ENCODE measurements at regions not wholly inside any gene's neighbourhood (a gene's known extent, or its start where the extent isn't known, plus 50 kb on each side); places are given as distances from the start of the nearest gene placed in this dataset.

DNA sequence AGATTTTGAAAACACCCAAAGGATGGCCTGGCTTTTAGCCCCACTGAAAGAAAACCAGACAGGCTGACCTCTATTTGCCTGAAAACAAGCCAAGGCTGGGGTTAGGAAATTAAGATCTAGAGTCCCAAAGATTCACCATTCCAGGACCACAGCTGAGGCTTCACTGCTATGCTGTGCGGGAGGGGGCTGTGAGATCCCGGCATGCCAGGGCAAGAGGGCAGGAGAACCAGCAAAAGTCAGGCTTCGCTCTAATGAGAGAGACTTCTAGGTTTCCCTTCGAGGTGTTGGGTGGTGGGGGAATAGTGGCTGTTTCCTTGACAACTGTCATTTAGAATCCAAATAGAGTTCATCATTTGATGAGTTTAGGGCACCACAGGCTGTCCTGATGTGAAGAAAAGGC, 152.9 kb upstream of the NFIB start:
- no peak for DNase-seq (ENCODE audit: low read depth)

GRCh38 chr9:14466429-14466818, 152.5 kb upstream of the NFIB start:
- DNase-seq (ENCODE audit: low read depth), result no peak

DNA sequence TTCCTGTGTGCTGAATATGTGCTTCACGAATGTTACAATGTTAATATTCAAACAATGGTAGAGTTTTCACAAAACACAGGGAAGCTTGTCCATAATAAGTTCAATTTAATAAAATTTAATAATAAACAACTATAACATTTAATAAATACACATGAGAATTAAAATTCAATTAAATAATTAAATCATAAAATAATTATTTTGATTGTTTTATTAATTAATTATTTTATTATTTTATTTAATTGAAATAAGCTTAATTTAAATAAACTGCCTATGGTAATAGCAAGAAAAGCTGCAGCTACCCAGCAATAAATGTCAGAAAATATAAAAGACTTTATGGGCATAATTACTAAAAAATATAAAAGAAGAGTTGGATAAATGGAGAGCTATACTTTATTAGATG, 149.0 kb upstream of the NFIB start:
- DNase-seq (ENCODE audit: low read depth), result no peak

DNA sequence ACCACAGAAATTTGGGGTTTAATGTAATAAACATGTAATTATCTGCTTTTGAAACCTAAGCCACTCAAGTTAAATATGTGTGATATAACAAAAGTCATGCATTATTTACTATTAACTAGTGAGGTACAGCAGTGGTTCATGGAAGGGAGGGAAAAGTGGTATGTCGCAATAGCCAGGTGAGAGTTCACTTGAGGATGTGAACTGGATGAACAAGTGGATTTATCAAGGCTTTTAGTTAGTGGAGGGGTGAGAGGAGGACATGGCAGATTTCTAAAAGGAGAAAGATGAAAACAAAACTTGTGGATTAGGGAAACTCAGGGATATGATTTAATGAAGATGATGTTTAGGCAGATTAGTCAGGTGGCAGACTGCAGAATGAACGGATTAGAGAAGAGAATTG, 141.3 kb upstream of the NFIB start:
- DNase-seq (ENCODE audit: low read depth), result no peak

GRCh38 chr9:14453286-14453685, 139.3 kb upstream of the NFIB start:
- no peak for DNase-seq (ENCODE audit: low read depth)

GRCh38 chr9:14452539-14452938, 138.6 kb upstream of the NFIB start:
- no peak for DNase-seq (ENCODE audit: low read depth)

DNA sequence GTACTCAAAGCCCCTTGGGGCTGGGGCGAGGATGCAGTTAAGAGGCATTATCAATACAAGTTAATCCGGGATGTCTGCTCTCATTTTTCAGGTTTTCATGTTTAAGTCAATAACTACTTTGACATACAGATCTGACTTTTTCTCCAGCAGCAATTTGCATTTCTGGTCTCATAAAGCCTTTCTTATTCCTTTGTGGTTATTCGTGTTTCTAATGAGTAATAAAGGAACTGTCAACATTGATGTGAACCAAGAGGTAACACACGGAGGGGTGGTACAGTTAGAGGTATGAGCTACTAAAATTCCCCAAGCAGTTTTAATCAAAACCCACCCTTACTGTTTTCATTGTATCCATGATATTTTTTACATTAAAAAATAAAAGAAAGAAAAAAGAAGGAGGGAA, 138.0 kb upstream of the NFIB start:
- no peak for DNase-seq (ENCODE audit: low read depth)

- no peak for DNase-seq (ENCODE audit: low read depth)
These were observed 133.2 kb upstream of the NFIB start for GRCh38 chr9:14447103-14447502.

DNA sequence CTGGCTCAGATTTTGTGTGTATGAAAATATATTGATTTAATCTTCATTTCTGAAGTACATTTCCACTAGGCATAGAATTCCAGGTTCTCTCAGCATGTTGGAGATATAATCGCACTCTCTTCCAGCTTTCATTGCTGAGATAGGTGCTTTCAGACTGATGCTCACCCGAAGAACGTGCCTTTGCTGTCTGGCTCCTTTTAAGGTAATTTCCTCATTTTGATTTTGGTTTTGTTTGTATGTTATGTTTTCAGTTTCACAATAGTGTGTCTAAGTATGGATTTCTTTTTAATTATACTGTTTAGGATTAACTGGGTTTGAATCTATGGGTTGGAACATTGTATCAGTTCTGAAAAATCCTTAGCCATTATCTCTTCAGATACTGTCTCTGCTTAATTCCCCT, 132.0 kb upstream of the NFIB start:
- no peak for DNase-seq (ENCODE audit: low read depth)

DNA sequence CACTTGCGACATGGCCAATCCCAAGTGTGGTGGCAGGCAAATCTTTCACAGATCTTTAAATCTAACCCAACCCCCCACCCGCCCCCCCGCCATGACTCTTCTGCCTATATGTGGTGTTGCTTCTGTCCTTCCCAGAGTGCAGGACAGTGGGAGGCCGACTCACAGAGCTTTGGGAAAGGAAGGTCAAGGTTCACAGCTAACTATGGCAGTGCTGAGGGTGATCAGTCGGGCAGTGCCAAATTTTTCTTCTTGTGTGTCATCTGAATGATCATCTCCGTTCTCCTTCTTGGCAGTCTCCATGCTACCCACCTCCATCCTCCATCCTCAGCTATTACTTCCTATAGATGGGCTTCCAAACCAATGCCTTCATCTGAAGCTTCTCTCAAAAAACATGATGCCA, 129.0 kb upstream of the NFIB start:
- DNase-seq (ENCODE audit: low read depth), result no peak

- DNase-seq (ENCODE audit: low read depth), result no peak
These were observed 128.2 kb upstream of the NFIB start for GRCh38 chr9:14441976-14442651.

GRCh38 chr9:14441115-14441514, 127.2 kb upstream of the NFIB start:
- DNase-seq (ENCODE audit: low read depth), result no peak

GRCh38 chr9:14440062-14440461, 126.1 kb upstream of the NFIB start:
- DNase-seq (ENCODE audit: low read depth), result no peak

DNA sequence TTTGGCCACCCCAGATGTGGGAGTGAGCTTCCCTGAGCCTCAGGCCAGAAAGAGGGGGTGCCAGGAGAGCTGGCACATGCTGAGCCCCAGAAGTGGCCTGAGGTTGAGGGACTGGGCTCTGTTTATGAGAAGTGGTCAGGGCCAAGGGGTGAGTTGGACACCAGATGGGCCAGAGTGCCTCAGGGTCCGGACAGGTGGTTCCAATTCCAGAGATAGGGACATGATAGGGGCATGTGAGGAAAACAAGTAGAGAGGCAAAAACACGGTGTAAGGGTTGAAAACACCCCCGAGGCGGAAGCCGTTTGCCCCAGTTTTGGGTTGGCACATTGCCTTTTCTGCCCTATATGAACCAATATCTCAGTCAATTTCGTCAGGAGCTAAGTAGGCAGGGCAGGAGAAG, 125.6 kb upstream of the NFIB start:
- DNase-seq (ENCODE audit: low read depth), result no peak

DNA sequence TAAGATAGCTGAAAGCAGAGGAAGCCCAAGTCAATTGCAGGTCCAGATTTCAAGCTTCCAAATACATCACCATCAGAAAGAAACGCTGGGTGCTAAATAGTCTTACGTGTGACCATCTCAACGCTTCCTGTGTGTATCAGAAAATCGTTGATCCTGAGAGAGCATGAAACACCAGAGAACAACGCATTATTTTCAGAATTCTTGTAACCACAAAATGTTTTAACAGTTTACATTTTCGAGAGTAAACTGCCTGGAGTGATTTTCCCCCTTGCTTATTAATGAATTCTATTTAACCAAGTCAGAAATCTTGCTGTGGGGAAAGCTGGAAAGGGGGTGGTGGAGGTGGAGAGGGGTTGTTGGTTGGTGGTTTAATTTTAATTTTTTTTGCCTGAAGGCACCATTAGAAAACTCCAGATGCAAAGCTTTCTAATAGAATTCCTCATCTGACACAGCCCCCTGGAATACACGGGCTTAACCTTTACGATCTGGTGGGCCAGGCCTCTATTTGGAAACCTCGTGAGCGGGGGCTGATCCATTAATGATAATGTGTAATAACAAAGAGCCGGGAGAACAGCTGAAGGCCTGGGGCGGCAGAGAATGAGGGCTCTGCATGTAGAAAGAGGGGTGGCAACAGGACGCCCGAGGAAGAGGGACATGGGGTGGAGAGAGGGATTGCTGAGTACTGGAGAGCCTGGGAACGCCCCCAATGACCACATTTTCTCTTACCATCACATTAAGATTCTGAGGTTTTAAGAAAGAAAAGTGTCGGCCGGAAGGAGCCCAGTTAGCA, 124.5 kb upstream of the NFIB start:
- DNase-seq (ENCODE audit: low read depth), result no peak

- no peak for DNase-seq (ENCODE audit: low read depth)
These were observed 123.7 kb upstream of the NFIB start for GRCh38 chr9:14437354-14438231.

DNA sequence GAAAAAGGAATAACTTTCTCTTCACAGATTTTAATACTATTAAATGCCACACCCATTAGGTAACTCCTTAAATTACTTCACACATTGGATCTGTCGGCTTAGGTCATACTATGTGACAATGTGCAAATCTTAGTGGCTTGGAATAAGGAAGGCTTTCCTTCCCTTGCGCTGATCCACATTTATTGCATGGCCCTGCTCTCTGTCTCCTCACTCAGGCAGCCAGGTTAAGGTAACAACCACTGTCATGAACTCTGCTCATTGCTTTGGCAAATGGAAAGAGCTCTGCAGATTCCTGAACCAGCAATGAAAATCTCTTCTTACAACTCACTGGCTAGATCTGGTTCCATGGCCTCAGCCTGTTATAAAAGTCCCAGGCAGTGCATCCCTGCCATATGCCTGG, 121.9 kb upstream of the NFIB start:
- no peak for DNase-seq (ENCODE audit: low read depth)

GRCh38 chr9:14434971-14435718, 121.2 kb upstream of the NFIB start:
- no peak for DNase-seq (ENCODE audit: low read depth)

DNA sequence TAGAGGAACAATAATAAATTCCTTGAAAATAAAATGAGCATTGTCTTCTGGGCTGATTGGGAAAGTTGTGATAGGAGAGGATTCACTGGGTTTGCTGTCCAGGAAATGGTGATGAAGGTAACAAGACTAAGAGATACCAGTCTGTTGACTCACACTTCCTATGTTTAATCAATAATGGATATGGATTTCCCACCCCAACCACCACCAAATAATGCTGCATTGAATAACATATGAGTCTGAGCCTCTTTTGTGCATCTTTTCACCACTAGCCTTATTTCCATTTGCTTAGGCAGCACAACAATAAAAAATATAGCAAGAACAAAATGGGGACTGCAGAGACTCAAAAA, 120.2 kb upstream of the NFIB start:
- DNase-seq (ENCODE audit: low read depth), result no peak

DNA sequence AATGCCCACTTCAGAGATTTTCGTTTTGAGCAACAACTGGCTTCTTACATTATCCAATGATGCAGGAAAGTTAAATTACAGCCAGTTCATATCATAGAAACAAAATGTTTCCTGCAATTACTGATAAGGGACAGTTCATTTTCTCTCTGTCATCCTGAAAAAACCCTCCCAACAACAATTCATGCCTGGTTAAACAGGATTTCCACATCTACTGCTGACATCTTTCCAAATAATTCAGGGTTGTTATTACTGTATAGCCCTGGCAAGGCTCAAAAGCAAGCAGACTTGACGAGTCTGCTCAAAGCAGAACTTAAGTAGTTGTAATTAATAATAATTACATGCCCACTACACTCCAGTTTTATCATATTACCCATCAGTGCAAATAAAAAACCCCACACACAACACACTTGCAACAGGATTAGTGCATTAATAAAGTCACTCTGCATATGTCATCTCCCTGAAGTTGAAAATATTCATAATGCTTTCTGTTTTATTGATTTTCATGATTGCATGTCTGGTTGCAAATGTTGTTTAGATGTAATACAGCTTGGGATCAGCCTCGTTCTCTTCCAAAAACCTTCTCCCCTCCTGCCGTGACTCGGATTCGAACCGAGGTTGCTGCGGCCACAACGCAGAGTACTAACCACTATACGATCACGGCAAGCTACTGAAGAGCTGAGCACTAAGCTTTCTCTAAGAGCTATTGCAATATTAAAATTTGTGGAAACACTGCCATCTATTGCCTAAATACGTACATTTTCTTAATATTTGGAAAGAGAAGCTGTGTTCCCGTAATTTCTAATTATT, 119.6 kb upstream of the NFIB start:
- DNase-seq (ENCODE audit: low read depth), result no peak

DNA sequence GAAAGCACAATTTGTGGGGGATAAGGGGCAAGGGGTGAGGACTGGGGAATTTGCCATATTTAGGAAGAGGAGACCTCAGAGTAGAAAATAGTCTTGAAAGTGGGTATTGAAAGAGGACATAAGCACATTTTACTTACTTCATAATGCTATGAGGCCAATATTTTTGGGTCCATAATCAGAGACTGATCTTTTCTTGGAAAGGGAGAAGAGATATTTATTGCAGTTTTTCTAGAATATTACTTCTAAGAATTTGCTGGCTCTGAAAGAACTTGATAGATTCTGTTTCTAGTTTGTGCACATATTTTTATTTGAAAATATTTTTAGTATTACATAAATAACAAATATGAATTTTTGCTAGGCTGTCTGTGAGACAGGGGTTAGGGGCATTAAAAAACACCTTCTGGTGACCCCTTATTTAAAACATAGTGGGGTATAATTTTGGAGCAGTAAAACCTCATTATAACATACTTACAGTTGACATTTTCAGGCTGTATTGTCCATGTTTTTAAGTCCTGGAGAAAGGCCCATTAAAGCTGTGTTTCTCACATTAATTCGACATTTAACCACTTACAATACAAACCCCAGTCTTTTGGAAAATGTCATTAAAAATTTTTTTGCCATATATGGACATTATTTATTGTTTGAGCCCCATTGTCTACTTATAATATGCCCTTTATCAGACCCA, 118.9 kb upstream of the NFIB start:
- no peak for DNase-seq (ENCODE audit: low read depth)

All from activated T-cell treated with anti-CD3 and anti-CD28 coated beads for 48 hours (primary cell).